HepG2 (cell line): ENCODE measurements at regions not wholly inside any gene's neighbourhood (a gene's known extent, or its start where the extent isn't known, plus 50 kb on each side); places are given as distances from the start of the nearest gene placed in this dataset.

ENCODE experiments used
- BCL6 ChIP-seq: IDR thresholded peaks from 2 replicates; pipeline ENCODE4 v1.6.1; 2016; ENCODE audit warnings: missing genetic modification reagents, missing compliant biosample characterization
- CTCF ChIP-seq: sonication (generic); formaldehyde crosslinking; IDR thresholded peaks from 2 replicates; pipeline ENCODE4 v1.5.0; 2020; ENCODE audit warnings: mild to moderate bottlenecking, missing genetic modification reagents, moderate library complexity
- PHF20 ChIP-seq: sonication (generic); formaldehyde crosslinking; IDR thresholded peaks from 2 replicates; pipeline ENCODE4 v1.5.0; 2020; ENCODE audit warnings: mild to moderate bottlenecking, missing genetic modification reagents
- POLR2AphosphoS5 ChIP-seq: IDR thresholded peaks from 2 replicates; pipeline ENCODE4 v1.6.1; 2012; ENCODE audit warnings: low read depth, low read length
- RXRA ChIP-seq: sonication (generic); formaldehyde crosslinking; IDR thresholded peaks from 2 replicates; pipeline ENCODE4 v1.5.1; 2020; ENCODE audit warnings: missing genetic modification reagents
- ZBTB14 ChIP-seq: sonication (generic); formaldehyde crosslinking; IDR thresholded peaks from 2 replicates; pipeline ENCODE4 v1.4.0; 2020; ENCODE audit warnings: missing genetic modification reagents
- ZFP62 ChIP-seq: sonication (generic); formaldehyde crosslinking; IDR thresholded peaks from 2 replicates; pipeline ENCODE4 v1.4.0; 2020; ENCODE audit warnings: missing genetic modification reagents
- ZNF10 ChIP-seq: sonication (generic); formaldehyde crosslinking; IDR thresholded peaks from 2 replicates; pipeline ENCODE4 v1.4.0; 2020; ENCODE audit warnings: mild to moderate bottlenecking, low read depth, missing genetic modification reagents, borderline replicate concordance
- ZNF646 ChIP-seq: sonication (generic); formaldehyde crosslinking; IDR thresholded peaks from 2 replicates; pipeline ENCODE4 v1.9.0; 2021; ENCODE audit warnings: mild to moderate bottlenecking, missing genetic modification reagents
- ZNF674 ChIP-seq: sonication (generic); formaldehyde crosslinking; IDR thresholded peaks from 2 replicates; pipeline ENCODE4 v1.5.0; 2020; ENCODE audit warnings: low read depth, mild to moderate bottlenecking, missing genetic modification reagents
- TF ChIP-seq, protein P1 (sequence below): sonication (generic); formaldehyde crosslinking; conservative IDR thresholded peaks from 2 replicates; pipeline ENCODE4 v1.5.0; 2020; ENCODE audit warnings: missing genetic modification reagents
- TF ChIP-seq, protein P2 (sequence below): sonication (generic); formaldehyde crosslinking; IDR thresholded peaks from 2 replicates; pipeline ENCODE4 v1.8.0; 2022; ENCODE audit warnings: missing genetic modification reagents, mild to moderate bottlenecking, inconsistent platforms, borderline replicate concordance

DNA sequence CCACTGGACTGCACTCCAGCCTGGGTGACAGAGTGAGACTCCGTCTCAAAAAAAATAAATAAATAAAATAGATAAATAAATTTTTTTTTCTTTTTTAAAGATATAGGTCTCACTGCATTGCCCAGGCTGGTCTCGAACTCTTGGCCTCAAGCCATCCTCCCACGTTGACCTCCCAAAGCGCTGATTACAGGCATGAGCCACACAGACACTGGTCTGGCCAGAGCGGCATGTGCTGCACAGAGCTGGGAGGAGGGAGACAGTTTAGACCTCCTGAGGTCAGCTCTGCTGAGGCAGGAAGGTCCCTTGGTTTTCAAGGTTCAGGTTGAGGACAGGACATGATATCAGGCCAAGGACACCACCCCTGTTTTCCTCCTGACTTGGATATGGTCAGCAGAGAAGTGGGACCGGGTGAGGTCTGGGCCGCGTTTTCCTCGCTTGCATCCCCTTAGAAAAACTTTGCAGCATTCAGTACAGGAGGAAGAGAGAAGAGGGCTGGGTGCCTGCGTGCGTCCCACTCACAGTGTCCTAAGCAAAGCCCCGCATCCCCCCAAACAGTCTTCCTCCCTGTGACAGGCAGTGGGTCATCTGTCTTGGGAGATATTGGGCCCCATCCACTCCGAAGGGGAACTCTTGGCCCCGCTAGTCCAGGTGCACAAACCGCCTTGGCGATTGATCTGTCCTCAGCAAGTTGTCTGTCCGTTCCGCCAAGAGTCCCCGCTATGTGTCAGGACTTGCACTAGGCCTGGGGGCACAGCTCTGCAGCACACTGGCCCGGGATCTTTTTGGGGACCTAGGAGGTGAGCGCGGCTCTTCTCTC, 56.1 kb downstream of the ZNF727 start:
- no peak for TF ChIP-seq ZNF674 (CRISPR knock-in tag)
- no peak for TF ChIP-seq POLR2AphosphoS5
- TF ChIP-seq, protein P1, sequence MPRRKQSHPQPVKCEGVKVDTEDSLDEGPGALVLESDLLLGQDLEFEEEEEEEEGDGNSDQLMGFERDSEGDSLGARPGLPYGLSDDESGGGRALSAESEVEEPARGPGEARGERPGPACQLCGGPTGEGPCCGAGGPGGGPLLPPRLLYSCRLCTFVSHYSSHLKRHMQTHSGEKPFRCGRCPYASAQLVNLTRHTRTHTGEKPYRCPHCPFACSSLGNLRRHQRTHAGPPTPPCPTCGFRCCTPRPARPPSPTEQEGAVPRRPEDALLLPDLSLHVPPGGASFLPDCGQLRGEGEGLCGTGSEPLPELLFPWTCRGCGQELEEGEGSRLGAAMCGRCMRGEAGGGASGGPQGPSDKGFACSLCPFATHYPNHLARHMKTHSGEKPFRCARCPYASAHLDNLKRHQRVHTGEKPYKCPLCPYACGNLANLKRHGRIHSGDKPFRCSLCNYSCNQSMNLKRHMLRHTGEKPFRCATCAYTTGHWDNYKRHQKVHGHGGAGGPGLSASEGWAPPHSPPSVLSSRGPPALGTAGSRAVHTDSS (CRISPR knock-in tag) = no peak
- no peak for TF ChIP-seq ZNF10 (CRISPR knock-in tag)
- TF ChIP-seq ZBTB14 (CRISPR knock-in tag) = no peak
- TF ChIP-seq, protein P2, sequence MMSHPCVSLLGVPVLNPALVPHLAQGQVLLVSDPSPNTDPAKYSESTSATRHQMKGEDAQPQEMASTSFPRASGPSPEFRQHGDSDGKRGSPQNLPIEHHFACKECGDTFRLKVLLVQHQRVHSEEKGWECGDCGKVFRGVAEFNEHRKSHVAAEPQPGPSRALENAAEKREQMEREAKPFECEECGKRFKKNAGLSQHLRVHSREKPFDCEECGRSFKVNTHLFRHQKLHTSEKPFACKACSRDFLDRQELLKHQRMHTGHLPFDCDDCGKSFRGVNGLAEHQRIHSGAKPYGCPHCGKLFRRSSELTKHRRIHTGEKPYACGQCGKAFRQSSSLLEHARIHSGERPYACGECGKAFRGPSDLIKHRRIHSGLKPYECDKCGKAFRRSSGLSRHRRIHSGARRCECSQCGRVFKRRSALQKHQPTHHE (CRISPR knock-in tag) = no peak
- no peak for TF ChIP-seq ZFP62 (CRISPR knock-in tag)
- no peak for TF ChIP-seq RXRA
- TF ChIP-seq ZNF646 (CRISPR knock-in tag) = no peak
- TF ChIP-seq CTCF = no peak
- TF ChIP-seq BCL6 (CRISPR knock-in tag) = no peak
- no peak for TF ChIP-seq PHF20
